GM06990 (cell line): ENCODE measurements at regions not wholly inside any gene's neighbourhood (a gene's known extent, or its start where the extent isn't known, plus 50 kb on each side); places are given as distances from the start of the nearest gene placed in this dataset.

Experiments used
- DNase-seq: peaks from one replicate; pipeline ENCODE4 v3.0.0-alpha.2; 2011; ENCODE audit not compliant: insufficient read length; ENCODE audit errors: extremely low read depth
- H3K27me3 ChIP-seq: replicated peaks from 2 replicates; pipeline ENCODE4 v1.6.0; 2011; ENCODE audit warnings: low read length; ENCODE audit not compliant: control insufficient read depth, insufficient read depth
- H3K36me3 ChIP-seq: 2 replicates; pipeline ENCODE4 v1.5.1; 2011; ENCODE audit warnings: low read length; ENCODE audit not compliant: control insufficient read depth, insufficient read depth
- H3K4me3 ChIP-seq: replicated peaks from 2 replicates; pipeline ENCODE4 v1.5.1; 2011; ENCODE audit warnings: low read depth, mild to moderate bottlenecking, control low read depth, low read length
- TF ChIP-seq, protein P1 (sequence below): IDR thresholded peaks from 2 replicates; pipeline ENCODE4 v1.5.1; 2011; ENCODE audit warnings: low read length, control low read depth, mild to moderate bottlenecking, inconsistent platforms; ENCODE audit not compliant: insufficient read depth, poor library complexity, severe bottlenecking

GRCh38 chr3:150357923-150358607, 50.0 kb upstream of the TSC22D2 start:
- Histone ChIP-seq H3K4me3 (no peak overlapping the region), H3K27me3 (no peaks in the 10 kb centered on the region), H3K36me3 (no peaks in the 10 kb centered on the region)
- TF ChIP-seq, protein P1, sequence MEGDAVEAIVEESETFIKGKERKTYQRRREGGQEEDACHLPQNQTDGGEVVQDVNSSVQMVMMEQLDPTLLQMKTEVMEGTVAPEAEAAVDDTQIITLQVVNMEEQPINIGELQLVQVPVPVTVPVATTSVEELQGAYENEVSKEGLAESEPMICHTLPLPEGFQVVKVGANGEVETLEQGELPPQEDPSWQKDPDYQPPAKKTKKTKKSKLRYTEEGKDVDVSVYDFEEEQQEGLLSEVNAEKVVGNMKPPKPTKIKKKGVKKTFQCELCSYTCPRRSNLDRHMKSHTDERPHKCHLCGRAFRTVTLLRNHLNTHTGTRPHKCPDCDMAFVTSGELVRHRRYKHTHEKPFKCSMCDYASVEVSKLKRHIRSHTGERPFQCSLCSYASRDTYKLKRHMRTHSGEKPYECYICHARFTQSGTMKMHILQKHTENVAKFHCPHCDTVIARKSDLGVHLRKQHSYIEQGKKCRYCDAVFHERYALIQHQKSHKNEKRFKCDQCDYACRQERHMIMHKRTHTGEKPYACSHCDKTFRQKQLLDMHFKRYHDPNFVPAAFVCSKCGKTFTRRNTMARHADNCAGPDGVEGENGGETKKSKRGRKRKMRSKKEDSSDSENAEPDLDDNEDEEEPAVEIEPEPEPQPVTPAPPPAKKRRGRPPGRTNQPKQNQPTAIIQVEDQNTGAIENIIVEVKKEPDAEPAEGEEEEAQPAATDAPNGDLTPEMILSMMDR, result no peak
- no peak for DNase-seq

DNA sequence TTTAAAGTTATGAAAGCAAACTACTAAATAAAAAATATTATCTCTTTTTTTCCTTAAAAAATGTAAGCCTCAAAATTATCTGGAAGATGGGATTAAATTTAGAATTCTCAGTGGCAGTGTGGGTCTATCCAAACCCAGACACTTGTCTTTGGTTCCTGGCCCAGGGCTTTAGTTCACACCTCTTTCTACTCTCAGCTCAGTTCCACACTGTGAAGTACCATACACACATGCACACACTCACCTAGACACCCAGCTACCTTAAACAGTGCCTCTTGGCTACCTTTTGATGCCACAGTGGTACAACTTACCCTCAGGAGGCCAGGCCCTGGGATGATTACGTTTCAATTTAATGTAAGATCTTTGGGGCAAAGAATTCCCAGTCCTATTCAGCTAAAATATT, 51.0 kb upstream of the TSC22D2 start:
- Histone ChIP-seq H3K4me3 (no peak overlapping the region), H3K36me3 (no peaks in the 10 kb centered on the region), H3K27me3 (no peaks in the 10 kb centered on the region)
- DNase-seq, result no peak
- TF ChIP-seq, protein P1, result no peak

DNA sequence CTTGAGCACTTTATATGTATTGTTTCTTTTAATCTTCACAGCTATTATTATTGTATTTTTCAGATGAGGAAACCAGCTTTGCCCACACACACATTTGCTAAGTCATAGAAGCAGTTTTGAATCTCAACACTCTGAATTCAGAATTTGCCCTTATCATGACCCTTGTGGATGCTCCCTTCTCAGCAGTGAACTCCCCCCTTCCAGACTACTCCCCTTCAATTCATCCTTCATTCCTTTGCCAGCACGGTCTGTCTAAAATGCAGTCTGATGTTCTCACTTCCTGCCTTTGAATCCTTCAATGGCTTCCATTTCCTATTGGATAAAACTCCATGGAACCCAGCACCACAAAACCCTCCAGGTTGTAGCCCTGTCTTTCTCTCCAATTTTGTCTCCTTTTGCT, 52.5 kb upstream of the TSC22D2 start:
- TF ChIP-seq, protein P1, result no peak
- Histone ChIP-seq H3K4me3 (no peak overlapping the region), H3K27me3 (no peaks in the 10 kb centered on the region), H3K36me3 (no peaks in the 10 kb centered on the region)
- DNase-seq, result no peak

GRCh38 chr3:150352931-150353330, 55.2 kb upstream of the TSC22D2 start:
- H3K27me3 ChIP-seq, result no peaks in the 10 kb centered on the region
- H3K4me3 ChIP-seq, result no peak overlapping the region
- TF ChIP-seq, protein P1, result no peak
- no peaks in the 10 kb centered on the region for H3K36me3 ChIP-seq
- DNase-seq, result no peak

- H3K4me3 ChIP-seq, result no peak overlapping the region
- TF ChIP-seq, protein P1, result no peak
- H3K27me3 ChIP-seq, result no peaks in the 10 kb centered on the region
- H3K36me3 ChIP-seq, result no peaks in the 10 kb centered on the region
- DNase-seq, result no peak
These were observed 56.7 kb upstream of the TSC22D2 start for GRCh38 chr3:150351398-150351797.
